ENCODE measurements at regions not wholly inside any gene's neighbourhood (a gene's known extent, or its start where the extent isn't known, plus 50 kb on each side); places are given as distances from the start of the nearest gene placed in this dataset.

DNA sequence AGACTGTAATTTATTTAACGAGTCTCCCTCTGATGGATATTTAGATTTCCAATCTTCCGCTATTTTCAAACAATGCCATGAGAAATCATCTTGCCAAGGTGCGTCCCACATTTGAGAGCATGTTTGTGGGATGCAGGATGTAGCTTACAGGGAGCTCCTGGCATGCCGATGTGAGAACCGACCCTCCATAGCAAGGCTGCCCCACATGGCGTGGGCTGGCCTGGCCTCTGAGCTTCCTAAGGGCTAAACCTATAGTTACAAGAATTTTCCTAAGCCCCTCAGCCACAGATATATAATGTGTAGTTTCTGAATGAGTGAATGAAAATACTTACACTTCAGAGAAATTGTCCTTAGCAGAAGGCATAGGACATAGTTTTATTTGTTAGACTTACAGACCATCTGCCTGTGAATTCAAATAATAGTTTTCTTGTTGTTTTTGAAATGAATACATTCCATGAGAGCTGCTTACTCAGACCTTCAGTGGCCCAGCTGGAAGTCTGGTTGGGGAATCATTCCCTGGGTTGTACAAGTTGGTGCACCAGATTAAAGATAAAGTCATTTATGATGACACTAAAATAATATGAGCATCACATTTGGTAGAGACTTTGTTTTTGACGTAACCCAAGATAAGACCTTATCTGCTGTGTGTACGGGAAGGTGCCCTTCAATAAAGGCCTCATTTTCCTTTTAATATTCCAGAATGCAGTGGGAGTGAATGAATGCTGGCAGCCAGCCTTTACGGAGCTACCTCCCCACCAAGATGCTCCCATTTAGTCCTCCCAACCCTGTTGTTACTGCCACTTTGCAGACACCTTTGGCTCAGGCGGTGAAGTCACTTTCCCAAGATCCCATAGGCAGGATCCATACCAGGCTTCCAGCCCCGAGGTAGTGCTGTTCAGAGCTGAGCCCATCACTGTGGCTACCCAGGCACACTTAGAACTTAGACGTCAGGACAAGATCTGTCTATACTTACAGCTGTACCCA lies 107.1 kb downstream of the GLI2 start:
- TF ChIP-seq, protein P1, sequence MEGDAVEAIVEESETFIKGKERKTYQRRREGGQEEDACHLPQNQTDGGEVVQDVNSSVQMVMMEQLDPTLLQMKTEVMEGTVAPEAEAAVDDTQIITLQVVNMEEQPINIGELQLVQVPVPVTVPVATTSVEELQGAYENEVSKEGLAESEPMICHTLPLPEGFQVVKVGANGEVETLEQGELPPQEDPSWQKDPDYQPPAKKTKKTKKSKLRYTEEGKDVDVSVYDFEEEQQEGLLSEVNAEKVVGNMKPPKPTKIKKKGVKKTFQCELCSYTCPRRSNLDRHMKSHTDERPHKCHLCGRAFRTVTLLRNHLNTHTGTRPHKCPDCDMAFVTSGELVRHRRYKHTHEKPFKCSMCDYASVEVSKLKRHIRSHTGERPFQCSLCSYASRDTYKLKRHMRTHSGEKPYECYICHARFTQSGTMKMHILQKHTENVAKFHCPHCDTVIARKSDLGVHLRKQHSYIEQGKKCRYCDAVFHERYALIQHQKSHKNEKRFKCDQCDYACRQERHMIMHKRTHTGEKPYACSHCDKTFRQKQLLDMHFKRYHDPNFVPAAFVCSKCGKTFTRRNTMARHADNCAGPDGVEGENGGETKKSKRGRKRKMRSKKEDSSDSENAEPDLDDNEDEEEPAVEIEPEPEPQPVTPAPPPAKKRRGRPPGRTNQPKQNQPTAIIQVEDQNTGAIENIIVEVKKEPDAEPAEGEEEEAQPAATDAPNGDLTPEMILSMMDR (conservative IDR thresholded peaks at IDR 0.05; ENCODE audit: low read depth, low read length) = no peak
- no peak for TF ChIP-seq EZH2 (IDR thresholded peaks at IDR 0.05; ENCODE audit: low read length, unreplicated experiment)
- TF ChIP-seq EZH2phosphoT487 (IDR thresholded peaks at IDR 0.05; ENCODE audit: borderline replicate concordance, low read length) = no peak

All from PC-3 (cell line).